ENCODE measurements at regions not wholly inside any gene's neighbourhood (a gene's known extent, or its start where the extent isn't known, plus 50 kb on each side); places are given as distances from the start of the nearest gene placed in this dataset.
"Not testable (repeated sequence)": the region's sequence is repeated elsewhere in the genome, so short reads cannot be mapped to it uniquely, and the experiment has no call there.

GRCh38 chr6:119491112-119491511 lies 141.6 kb upstream of the MAN1A1 start:
- not testable (repeated sequence) for DNase-seq (ENCODE audit: low read depth)

GRCh38 chr6:119490050-119490449 lies 140.5 kb upstream of the MAN1A1 start:
- not testable (repeated sequence) for DNase-seq (ENCODE audit: low read depth)

- DNase-seq (ENCODE audit: low read depth): no peak
Measured at GRCh38 chr6:119484598-119484997, 135.0 kb upstream of the MAN1A1 start.

GRCh38 chr6:119483908-119484307 lies 134.3 kb upstream of the MAN1A1 start:
- DNase-seq (ENCODE audit: low read depth): no peak

- DNase-seq (ENCODE audit: low read depth): peak; percentile 31
Measured at GRCh38 chr6:119482850-119483285, 133.3 kb upstream of the MAN1A1 start.

- no peak for DNase-seq (ENCODE audit: low read depth)
Measured at GRCh38 chr6:119481976-119482375, 132.4 kb upstream of the MAN1A1 start.

- DNase-seq (ENCODE audit: low read depth): no peak
Measured at GRCh38 chr6:119480961-119481497, 131.5 kb upstream of the MAN1A1 start.

- DNase-seq (ENCODE audit: low read depth): peak; percentile 11
Measured at GRCh38 chr6:119479860-119480655, 130.5 kb upstream of the MAN1A1 start.

- DNase-seq (ENCODE audit: low read depth): no peak
Measured at GRCh38 chr6:119476554-119476953, 127.0 kb upstream of the MAN1A1 start.

- no peak for DNase-seq (ENCODE audit: low read depth)
Measured at GRCh38 chr6:119476024-119476423, 126.5 kb upstream of the MAN1A1 start.

- DNase-seq (ENCODE audit: low read depth): no peak
Measured at GRCh38 chr6:119470893-119471542, 121.5 kb upstream of the MAN1A1 start.

- no peak for DNase-seq (ENCODE audit: low read depth)
Measured at GRCh38 chr6:119467488-119468081, 118.0 kb upstream of the MAN1A1 start.

GRCh38 chr6:119466226-119466625 lies 116.7 kb upstream of the MAN1A1 start:
- DNase-seq (ENCODE audit: low read depth): no peak

GRCh38 chr6:119463081-119463626 lies 113.6 kb upstream of the MAN1A1 start:
- no peak for DNase-seq (ENCODE audit: low read depth)

GRCh38 chr6:119461187-119461586 lies 111.6 kb upstream of the MAN1A1 start:
- no peak for DNase-seq (ENCODE audit: low read depth)

GRCh38 chr6:119459207-119459974 lies 109.8 kb upstream of the MAN1A1 start:
- no peak for DNase-seq (ENCODE audit: low read depth)

- no peak for DNase-seq (ENCODE audit: low read depth)
Measured at GRCh38 chr6:119454714-119455113, 105.2 kb upstream of the MAN1A1 start.

- DNase-seq (ENCODE audit: low read depth): no peak
Measured at GRCh38 chr6:119453242-119454200, 104.0 kb upstream of the MAN1A1 start.

GRCh38 chr6:119449331-119450156 lies 100.0 kb upstream of the MAN1A1 start:
- DNase-seq (ENCODE audit: low read depth): no peak

GRCh38 chr6:119447921-119448320 lies 98.4 kb upstream of the MAN1A1 start:
- DNase-seq (ENCODE audit: low read depth): no peak

All from CMK (cell line).